Endometrial microvascular endothelial cells (primary cell): ENCODE measurements at regions not wholly inside any gene's neighbourhood (a gene's known extent, or its start where the extent isn't known, plus 50 kb on each side); places are given as distances from the start of the nearest gene placed in this dataset.

Experiments
- in situ Hi-C: cut with HindIII; loops from 2 replicates; pipeline ENCODE4 v1.10.0; 2017; ENCODE audit warnings: low sequenced_read_pairs, low pct_unique_long_range_greater_than_20kb; ENCODE audit errors: inconsistent ontology term

DNA sequence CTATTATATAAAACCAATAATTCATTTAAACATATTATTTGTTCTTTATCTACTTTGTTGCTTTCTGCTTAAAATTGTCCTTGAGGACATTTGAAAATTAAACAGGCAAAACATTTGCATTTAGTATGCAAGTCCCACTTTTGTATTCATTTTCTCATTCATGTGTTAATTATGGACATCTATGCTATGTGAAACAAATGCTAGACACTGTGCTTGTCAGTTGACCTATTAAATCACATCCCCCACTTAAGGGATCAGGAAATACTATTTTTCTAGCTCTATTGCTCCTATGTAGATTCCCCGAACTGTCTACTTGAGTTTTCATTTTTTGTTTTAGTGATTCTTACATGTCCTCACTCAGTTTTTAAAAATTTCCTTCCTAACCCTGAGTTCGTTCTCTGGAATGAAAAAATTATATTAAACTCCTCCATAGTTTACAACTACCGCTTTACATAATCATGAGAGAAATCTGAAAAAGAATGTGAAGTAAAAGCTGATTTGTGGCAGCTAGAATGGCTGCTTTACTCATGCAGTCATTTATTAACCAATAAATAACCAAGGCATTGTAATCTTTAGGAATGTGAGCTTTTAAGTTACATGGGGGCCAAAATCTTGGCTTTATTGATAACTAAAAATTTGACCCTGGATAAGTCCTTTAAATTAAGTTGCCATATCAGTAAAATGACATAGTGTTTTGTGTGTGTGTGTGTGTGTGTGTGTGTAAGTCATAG, 188.5 kb downstream of the LIG4 start:
- in situ Hi-C loops = no loop called here

DNA sequence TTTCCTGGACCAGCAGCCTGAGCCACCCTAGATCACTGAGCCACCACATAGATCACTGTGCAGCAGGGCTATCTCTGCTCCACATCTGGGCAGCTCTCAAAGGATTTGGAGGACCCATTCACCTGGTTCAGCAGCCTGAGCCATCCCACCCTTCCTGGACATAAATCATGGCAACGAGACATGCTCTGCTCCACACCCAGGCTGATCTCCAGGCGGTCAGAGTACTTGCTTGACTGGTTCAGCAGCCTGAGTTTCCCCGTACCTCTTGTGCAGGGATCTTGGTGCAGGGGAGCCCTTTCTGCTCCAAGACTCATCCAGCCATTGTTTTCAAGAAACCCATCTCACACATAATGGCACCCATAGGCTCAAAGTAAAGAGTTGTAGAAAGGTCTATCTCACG, 195.3 kb downstream of the LIG4 start:
- in situ Hi-C loops = no loop called here

DNA sequence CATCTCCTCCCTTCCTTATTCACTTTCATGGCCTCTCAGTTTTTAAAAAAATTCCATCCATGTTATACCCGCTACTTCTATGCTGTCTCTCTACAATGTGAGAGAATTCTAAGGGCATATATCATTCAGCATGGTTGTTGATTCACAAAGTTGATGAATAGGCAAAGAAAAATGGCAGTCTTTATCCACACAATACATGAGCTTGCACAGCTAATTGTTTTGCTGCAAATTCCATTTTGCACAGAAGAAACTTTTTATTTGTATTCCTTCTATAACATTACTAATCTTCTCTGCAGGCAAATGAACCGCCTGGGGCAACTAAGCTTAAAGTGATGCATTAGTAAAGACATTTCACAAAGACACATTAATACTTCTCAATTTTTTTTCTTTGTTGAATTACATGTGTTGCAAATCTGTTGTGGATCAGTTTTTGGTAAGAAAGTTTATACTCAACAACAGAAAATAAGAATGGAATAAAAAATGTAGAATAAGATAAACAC, 196.9 kb downstream of the LIG4 start:
- in situ Hi-C loops = no loop called here

DNA sequence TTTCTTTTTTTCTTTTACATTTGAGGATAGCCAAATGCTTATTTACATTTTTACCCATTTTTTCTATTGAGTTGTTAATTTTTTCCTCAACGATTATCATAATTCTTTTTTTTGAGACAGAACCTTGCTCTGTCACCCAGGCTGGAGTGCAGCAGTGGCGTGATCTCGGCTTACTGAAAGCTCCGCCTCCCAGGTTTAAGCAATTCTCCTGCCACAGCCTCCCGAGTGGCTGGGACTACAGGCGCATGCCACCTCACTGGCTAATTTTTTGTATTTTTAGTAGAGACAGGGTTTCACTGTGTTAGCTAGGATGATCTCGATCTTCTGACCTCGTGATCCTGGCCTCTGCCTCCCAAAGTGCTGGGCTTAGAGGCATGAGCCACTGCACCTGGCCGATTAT, 208.7 kb downstream of the LIG4 start:
- in situ Hi-C loops = no loop called here

DNA sequence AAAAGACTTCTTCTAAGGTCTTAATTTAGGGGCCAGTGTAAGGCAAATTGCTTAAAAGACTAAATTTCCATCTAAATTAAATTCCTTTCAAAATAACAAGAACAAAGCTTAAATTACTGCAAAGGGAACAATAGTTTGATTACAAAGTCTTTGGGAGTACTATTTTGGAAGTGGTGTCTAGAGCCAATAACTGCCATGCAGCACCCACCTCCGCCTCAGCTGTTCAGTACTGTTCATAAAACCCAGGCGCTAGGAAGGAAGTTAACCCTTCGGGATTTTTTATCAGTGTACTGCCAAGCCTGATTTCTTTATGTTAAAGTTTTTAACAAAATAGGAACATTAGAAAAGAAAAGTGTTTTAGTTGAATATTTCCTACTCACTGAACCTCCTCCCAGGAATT, 210.1 kb downstream of the LIG4 start:
- in situ Hi-C loops = no loop called here

DNA sequence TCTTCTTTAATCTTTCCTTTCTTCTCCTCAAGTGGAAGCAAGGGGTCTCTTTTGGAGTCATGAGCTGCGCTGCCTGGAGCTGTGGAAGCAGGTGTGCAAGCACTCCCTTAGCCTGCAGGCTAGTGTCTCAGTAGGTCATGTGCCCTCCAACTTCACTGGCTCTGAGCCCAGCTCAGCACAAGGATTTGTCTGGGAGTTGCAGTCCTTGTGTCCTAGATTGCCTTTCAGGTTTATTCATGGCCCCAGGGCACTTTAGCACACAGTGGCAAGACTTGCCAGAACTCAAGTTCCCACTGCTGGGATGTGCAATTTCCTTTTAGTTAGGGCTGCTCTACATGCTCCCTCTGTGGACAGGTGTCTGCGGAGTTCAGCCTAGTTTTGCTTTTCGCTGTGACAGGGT, 211.7 kb downstream of the LIG4 start:
- in situ Hi-C loops = no loop called here

DNA sequence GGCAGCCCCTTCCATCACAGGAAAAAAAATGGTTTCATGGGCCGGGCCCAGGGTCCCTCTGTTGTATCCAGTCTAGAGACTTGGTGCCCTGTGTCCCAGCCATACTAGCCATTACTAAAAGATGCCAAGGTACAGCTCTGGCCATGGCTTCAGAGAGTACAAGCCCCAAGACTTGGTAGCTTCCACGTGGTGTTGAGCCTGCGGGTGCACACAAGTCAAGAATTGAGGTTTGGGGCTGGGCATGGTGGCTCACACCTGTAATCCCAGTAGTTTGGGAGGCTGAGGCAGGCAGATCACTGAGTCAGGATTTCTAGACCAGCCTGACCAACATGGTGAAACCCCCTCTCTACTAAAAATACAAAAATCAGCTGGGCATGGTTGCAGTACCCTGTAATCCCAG, 214.3 kb downstream of the LIG4 start:
- in situ Hi-C loops = no loop called here

DNA sequence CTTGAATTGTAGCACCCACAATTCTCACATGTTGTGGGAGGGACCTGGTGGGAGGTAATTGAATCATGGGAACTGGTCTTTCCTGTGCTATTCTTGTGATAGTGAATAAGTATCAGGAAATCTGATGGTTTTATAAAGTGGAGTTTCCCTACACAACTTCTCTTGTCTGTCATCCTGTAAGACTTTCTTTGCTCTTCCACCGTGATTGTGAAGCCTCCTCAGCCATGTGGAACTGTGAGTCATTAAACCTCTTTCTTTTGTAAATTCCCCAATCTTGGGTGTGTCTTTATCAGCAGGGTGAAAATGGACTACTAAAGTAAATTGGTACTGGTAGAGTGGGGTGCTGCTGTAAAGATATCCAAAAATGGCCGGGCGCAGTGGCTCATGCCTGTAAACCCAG, 215.6 kb downstream of the LIG4 start:
- in situ Hi-C loops = no loop called here

DNA sequence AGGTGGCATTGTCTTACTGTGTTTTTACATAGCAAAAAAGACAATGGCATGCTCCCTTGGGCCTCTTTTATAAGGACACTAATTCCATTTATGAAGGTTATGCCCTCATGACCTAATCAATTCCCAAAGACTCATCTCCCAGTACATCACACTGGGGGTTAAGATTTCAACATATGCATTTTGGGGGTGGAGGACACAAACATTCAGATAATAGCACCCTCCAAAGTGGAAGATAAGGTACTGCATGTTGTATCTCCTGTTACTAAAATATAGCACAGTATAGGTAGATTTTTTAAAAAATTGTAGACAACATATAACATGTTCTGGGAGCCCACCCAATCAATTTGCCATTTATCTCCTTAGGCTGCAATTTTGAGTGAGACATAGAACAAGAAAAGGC, 221.2 kb downstream of the LIG4 start:
- in situ Hi-C loops = no loop called here

DNA sequence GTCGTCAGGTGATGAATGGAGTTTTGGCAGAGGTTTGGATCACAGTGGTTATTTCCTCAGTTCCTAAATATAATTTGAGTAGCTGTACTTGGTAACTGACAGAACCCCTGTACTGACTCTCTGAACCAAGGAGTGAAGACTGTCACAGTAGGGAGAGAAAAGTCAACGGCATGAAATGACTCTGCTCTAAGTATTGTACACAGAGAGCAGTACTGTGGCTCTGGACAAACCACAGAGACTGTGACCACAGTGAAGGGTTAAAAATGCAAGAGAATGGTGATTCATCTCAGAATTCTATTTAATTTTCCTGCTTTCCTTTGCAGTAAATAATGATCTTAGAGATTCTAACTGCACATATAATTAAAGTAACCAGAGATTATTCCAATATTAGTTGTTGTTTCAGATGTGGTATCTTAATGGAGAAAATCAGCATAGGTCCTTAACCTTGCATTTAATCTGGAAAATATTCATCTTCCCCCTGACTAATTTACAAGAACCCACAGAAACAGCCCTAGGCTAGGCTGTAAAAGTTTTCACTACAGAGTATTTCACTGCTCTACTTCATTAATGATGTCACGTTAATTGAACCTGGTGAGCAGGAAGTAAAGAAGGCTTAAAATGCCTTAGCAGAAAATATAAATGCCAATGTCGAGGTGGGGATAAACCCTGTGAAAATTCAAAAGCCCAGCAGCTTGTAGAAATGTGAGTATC, 221.9 kb downstream of the LIG4 start:
- in situ Hi-C loops = no loop called here

DNA sequence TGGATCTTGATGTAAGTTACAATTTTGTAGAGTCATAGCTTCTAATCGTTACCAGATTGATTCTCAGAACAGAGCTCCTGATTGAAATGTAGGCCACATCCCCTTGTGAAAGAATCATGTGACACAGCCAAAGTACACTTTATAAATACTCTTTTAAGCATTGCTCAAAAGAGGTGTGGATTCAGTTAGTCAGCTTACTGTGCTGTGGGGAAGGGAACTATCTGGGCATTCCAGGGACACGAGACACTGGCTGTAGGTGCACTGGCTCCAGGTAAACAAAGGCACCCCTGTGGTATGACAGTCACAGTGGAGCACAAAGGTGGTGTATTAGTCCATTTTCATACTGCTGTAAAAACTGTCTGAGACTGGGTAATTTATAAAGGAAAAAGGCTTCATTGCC, 222.8 kb downstream of the LIG4 start:
- in situ Hi-C loops = no loop called here

DNA sequence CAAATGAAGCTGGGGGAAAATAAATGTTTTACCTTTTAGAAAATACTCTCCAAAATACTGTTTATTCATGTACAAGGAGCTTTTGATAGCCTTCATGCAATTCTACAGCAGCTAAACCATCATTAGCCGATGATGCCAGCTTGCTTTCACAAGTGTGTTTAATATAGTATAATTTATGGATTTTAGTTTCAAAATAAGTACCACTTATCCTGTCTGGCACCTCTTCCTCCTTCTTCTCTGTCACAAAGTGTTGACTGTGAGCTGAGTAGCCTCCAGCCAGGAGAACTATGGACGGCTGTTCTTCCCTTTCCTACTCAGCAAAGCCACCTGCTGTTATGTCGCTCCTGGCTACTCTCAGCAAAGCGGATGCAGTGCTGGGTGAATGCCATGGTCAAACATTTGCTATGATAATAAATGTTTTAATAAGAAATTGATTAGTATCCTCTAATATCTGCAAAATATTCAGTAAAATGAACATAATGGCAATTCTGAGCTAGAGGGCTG, 238.2 kb downstream of the LIG4 start:
- in situ Hi-C loops = no loop called here

DNA sequence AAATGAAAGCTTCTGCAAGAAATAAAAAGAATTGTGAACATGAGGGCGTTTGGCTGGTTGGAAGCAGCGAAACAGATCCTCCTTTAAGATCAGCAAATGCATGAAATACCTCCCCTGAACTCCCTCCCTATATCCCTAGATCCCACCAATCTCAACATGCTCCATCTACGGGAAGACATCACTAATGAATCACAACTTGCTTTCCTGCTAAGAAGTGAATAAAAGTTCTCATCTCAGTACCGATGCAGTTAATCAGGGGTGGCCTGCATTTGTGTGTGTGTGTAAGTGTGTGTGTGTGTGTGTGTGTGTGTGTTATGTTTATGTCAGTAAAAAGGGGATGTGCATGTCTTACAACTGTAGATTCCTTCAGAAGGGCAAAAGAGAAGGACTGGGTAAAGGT, 238.7 kb downstream of the LIG4 start:
- in situ Hi-C loops = no loop called here

DNA sequence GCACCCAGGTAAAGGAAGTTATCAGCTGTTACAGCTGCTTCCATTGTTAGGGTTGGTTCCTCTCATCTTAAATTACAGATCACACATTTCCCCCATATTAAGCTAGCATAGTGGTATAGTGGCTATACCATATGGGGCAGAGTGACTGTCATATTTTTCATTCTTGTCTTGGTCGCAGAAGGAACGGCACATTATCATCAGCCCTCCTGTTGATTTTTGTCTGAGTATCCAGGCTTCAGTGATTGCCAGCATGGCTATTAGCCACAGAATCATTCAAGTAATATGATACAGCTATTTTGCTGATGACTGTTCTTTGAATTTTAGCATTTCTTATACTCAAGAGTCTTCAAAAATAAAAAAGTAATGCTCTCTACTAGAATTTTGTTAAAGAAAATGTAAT, 240.9 kb downstream of the LIG4 start:
- in situ Hi-C loops = no loop called here

DNA sequence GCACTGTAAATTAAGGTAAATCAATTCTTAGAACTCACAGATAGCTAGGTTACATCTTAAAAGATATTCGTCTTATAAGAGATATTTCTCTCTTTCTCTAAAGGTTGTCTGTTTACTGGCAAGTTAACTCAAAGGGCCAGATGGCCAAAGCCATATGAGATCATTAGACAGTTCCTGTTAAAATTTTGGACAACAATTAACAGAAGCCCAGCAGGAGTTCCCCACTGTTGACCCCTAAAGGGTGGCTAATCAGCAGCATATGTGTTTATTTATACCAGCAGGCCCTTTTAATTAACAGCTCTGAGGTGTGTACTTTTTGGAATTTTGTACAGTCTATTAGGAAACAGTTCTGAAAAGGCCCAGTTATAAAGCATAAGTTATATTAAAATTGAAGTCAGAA, 245.8 kb downstream of the LIG4 start:
- in situ Hi-C loops = no loop called here

DNA sequence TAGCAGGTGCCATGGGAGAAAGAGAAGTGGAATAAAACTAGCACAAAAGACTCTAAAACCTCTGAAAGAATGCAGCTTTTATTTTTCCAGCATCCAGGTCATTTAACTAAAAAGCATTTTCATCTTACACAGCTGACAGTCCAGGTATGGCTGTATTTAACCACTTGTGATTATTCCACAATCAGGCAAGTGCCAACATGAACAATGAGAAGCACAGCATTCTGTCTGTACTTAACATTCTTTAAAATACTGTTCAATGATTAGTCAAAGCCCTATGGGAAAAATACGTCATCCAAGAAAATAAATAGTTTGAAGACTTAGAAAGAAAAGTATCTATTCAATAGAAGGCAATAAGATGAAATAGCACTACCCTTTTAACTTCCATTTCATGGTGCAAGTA, 246.9 kb downstream of the LIG4 start:
- in situ Hi-C loops = no loop called here

DNA sequence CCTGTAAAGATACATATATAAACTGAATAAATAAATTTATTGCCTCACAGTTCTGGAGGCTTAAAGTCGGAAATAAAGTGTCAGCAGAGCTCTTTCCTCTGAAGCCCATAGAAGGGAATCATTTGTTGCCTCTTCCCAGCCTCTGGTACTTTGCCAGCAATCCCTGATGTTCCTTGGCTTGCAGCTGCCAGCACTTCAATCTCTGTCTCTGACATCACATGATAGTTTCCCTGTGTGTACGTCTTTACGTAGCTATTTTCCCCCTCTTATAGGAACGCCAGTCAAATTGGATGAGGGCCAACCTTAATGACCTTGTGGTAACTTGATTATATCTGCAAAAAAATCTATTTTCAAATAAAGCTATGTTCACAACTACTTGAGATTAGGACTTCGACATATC, 250.9 kb downstream of the LIG4 start:
- in situ Hi-C loops = no loop called here

DNA sequence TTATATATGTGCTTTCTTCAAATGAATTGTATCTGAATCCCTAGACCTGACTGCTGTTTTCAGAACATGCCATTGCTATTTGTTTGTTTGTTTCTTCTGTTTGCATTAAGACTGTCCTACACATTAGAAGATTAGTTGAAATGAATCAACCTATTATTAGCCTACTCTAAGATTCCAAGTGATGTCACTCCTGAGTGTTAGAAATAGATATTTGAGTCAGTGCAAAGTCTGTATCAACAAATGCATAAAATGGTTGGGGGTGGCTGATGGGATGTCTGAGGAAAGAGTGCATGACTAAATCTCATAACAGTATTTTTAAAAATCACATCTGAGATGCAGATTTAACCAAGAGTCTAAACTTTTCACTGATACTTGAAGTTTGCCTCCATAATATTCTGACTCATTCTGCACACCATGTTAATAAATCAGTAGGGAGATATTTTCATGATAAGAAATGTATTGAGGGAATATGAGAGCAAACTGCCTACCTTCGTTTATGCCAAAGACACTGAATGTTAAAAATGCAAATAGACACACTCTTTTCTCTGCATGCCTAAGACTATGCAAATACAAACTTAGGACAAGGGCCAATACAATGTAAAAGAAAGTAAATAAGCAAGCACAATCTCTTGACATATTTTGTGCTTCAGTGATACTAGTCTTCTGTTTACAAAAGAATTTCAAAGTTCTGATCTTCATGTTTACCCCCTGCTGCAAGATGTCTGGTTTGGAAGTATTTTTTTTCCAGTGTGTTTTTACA, 253.3 kb downstream of the LIG4 start:
- in situ Hi-C loops = no loop called here

DNA sequence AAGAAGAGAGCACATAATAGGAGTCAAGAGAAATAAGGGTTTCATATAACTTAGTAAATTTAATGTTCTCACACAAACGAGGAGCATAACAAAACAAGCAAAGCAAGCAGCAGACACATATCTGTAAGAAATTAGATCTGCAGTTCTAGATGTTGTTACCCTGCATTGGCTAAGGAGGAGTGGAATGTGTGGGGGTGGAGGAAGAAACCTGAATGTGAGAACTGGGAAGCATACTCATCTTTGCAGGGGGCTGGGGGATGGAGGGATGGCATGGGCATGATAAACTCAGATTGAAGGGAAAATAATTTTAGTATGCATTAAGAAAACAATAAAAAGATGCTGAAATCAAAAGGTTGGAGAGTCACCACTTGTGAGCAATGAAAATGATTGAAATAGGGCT, 255.0 kb downstream of the LIG4 start:
- in situ Hi-C loops = no loop called here

DNA sequence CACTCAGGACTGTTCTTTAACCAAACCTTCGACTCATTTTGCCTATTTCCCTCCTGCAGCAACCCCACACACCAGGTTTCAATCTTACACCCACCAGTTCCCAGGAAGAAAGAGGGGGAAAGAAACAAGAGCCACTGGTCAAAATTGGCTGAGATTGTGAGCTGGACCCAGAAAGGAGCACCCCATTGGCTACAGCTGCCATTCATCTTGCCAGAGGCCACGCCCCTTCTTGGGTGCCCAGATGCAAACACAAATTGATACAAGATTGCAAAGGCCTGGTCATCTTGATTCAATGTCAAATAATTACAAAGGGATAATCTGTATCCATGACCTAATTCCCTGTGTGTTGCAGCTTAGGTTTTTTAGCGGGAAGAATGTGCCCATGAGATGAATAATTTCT, 258.4 kb downstream of the LIG4 start:
- in situ Hi-C loops = no loop called here
